Activated CD4-positive, alpha-beta memory T cell treated with anti-CD3 and anti-CD28 coated beads for 36 hours (primary cell): ENCODE measurements at regions not wholly inside any gene's neighbourhood (a gene's known extent, or its start where the extent isn't known, plus 50 kb on each side); places are given as distances from the start of the nearest gene placed in this dataset.

Source experiments
- CTCF ChIA-PET: fragments of 350-600 bp; sonication (Branson Sonifier 250); formaldehyde crosslinking; loops from one replicate; lab custom pipeline; 2021; ENCODE audit warnings: antibody characterized with exemption, inconsistent platforms; lab: Charles Lee
- POLR2A ChIA-PET: fragments of 350-600 bp; sonication (Branson Sonifier 250); formaldehyde crosslinking; loops from one replicate; lab custom pipeline; 2021; ENCODE audit warnings: antibody characterized with exemption; lab: Charles Lee
- DNase-seq: peaks from one replicate; pipeline ENCODE4 v3.0.0-alpha.2; 2020
- H3K27ac Mint-ChIP-seq: one replicate; pipeline ENCODE4 v1.8.0; 2021; ENCODE audit warnings: mixed read lengths
- H3K27me3 Mint-ChIP-seq: one replicate; pipeline ENCODE4 v1.8.0; 2021; ENCODE audit warnings: mixed read lengths
- H3K36me3 Mint-ChIP-seq: one replicate; pipeline ENCODE4 v1.8.0; 2021; ENCODE audit warnings: mixed read lengths
- H3K4me1 Mint-ChIP-seq: one replicate; pipeline ENCODE4 v1.8.0; 2021; ENCODE audit warnings: low read depth, mixed read lengths
- H3K4me3 Mint-ChIP-seq: one replicate; pipeline ENCODE4 v1.8.0; 2021; ENCODE audit warnings: mild to moderate bottlenecking, mixed read lengths
- H3K9me3 Mint-ChIP-seq: one replicate; pipeline ENCODE4 v1.8.0; 2021; ENCODE audit warnings: mixed read lengths
- intact Hi-C: fragments of 100-400 bp; cut with micrococcal nuclease; formaldehyde crosslinking; loops from one replicate; pipeline ENCODE4 v1.15.1; 2023

GRCh38 chr12:25005376-25005775 is 56.5 kb upstream of the BCAT1 start:
- ChIA-PET CTCF (interaction anchor here (0.8 kb wide), 1 partner anchor 9 kb away, joined by 4 read pairs; no protein-coding TSS in a partner anchor), POLR2A (interaction anchor here (0.7 kb wide), 1 partner anchor 34 kb away, joined by 4 read pairs; no protein-coding TSS in a partner anchor)
- Mint-ChIP-seq H3K9me3 (no peaks in the 10 kb centered on the region), H3K27me3 (peaks cover 2% of the 10 kb centered on the region), H3K4me1 (peaks cover 2% of the 10 kb centered on the region), H3K4me3 (no peak overlapping the region), H3K36me3 (no peaks in the 10 kb centered on the region), H3K27ac (no peak overlapping the region)
- intact Hi-C loops, result no loop called here
- no peak for DNase-seq

- H3K4me1 Mint-ChIP-seq, result no peaks in the 10 kb centered on the region
- DNase-seq, result no peak
- ChIA-PET POLR2A (no interaction called here), CTCF (interaction anchor here (1.2 kb wide), 1 partner anchor 47 kb away, joined by 3 read pairs; no protein-coding TSS in a partner anchor)
- peaks cover 2% of the 10 kb centered on the region for H3K27me3 Mint-ChIP-seq
- no peaks in the 10 kb centered on the region for H3K9me3 Mint-ChIP-seq
- H3K4me3 Mint-ChIP-seq, result no peak overlapping the region
- H3K27ac Mint-ChIP-seq, result no peak overlapping the region
- no peaks in the 10 kb centered on the region for H3K36me3 Mint-ChIP-seq
- intact Hi-C loops, result no loop called here
Measured at GRCh38 chr12:25004447-25004846, 55.5 kb upstream of the BCAT1 start.

- peaks cover 24% of the 10 kb centered on the region for H3K4me1 Mint-ChIP-seq
- no peak overlapping the region for H3K27ac Mint-ChIP-seq
- CTCF ChIA-PET, result interaction anchor here (0.7 to 1.4 kb wide), 2 partner anchors 116 to 154 kb away, joined by 3 to 4 read pairs; no protein-coding TSS in a partner anchor
- no peaks in the 10 kb centered on the region for H3K9me3 Mint-ChIP-seq
- intact Hi-C loops, result no loop called here
- POLR2A ChIA-PET, result no interaction called here
- peaks cover 2% of the 10 kb centered on the region for H3K27me3 Mint-ChIP-seq
- no peak overlapping the region for H3K4me3 Mint-ChIP-seq
- DNase-seq, result no peak
- no peaks in the 10 kb centered on the region for H3K36me3 Mint-ChIP-seq
Measured at GRCh38 chr12:25001311-25001710, 52.4 kb upstream of the BCAT1 start.
